BLaER1 treated with 17β-estradiol and CSF1 and Interleukin-3, amounts not matched to agents 10 nM and 100 nM (cell line): ENCODE measurements at regions not wholly inside any gene's neighbourhood (a gene's known extent, or its start where the extent isn't known, plus 50 kb on each side); places are given as distances from the start of the nearest gene placed in this dataset.

ENCODE experiments used
- H3K27ac ChIP-seq, 11 experiments: shearing (Covaris generic); formaldehyde crosslinking; 2 replicates each; pipeline ENCODE4 v1.8.1; 2022
- H3K27me3 ChIP-seq, 11 experiments: shearing (Covaris generic); formaldehyde crosslinking; 2 replicates each; pipeline ENCODE4 v1.8.1; 2022
- H3K36me3 ChIP-seq, 11 experiments: shearing (Covaris generic); formaldehyde crosslinking; 2 replicates each; pipeline ENCODE4 v1.8.1; 2022
- H3K4me1 ChIP-seq, 10 experiments: shearing (Covaris generic); formaldehyde crosslinking; 2 replicates each; pipeline ENCODE4 v1.8.1; 2022
- H3K4me2 ChIP-seq, 11 experiments: shearing (Covaris generic); formaldehyde crosslinking; 2 replicates each; pipeline ENCODE4 v1.8.1; 2022
- H3K4me3 ChIP-seq, 10 experiments: shearing (Covaris generic); formaldehyde crosslinking; 2 replicates each; pipeline ENCODE4 v1.8.1; 2022
- H3K9ac ChIP-seq, 11 experiments: shearing (Covaris generic); formaldehyde crosslinking; 2 replicates each; pipeline ENCODE4 v1.8.1; 2022
- H3K9me3 ChIP-seq, 11 experiments: shearing (Covaris generic); formaldehyde crosslinking; replicated peaks in 1 of 11; 2 replicates each; pipeline ENCODE4 v1.8.1; 2022
- H4K20me1 ChIP-seq, 11 experiments: shearing (Covaris generic); formaldehyde crosslinking; 2 replicates each; pipeline ENCODE4 v1.8.1; 2022
- Cebpa-rat ChIP-seq, 11 experiments: shearing (Covaris generic); IDR thresholded peaks; 2 replicates each; pipeline ENCODE4 v1.8.1; 2022

GRCh38 chr4:135283934-135284333 lies 1082.3 kb upstream of the PABPC4L start:
- no peak for TF ChIP-seq Cebpa-rat (IDR thresholded peaks at IDR 0.05)
- no peak overlapping the region for H3K27ac ChIP-seq
- H3K9ac ChIP-seq: no peak overlapping the region
- H3K4me1 ChIP-seq: no peaks in the 10 kb centered on the region
- no peaks in the 10 kb centered on the region for H3K36me3 ChIP-seq
- H3K4me2 ChIP-seq: no peak overlapping the region
- H4K20me1 ChIP-seq: no peaks in the 10 kb centered on the region
- H3K4me3 ChIP-seq: no peak overlapping the region
- no peaks in the 10 kb centered on the region for H3K9me3 ChIP-seq
- H3K27me3 ChIP-seq: no peaks in the 10 kb centered on the region

GRCh38 chr4:135282676-135283075 lies 1081.1 kb upstream of the PABPC4L start:
- H3K27me3 ChIP-seq: no peaks in the 10 kb centered on the region
- no peaks in the 10 kb centered on the region for H4K20me1 ChIP-seq
- no peaks in the 10 kb centered on the region for H3K4me1 ChIP-seq
- no peak for TF ChIP-seq Cebpa-rat (IDR thresholded peaks at IDR 0.05)
- H3K9me3 ChIP-seq: no peaks in the 10 kb centered on the region
- H3K4me3 ChIP-seq: no peak overlapping the region
- H3K9ac ChIP-seq: no peak overlapping the region
- no peak overlapping the region for H3K4me2 ChIP-seq
- no peak overlapping the region for H3K27ac ChIP-seq
- no peaks in the 10 kb centered on the region for H3K36me3 ChIP-seq

GRCh38 chr4:135281230-135281629 lies 1079.6 kb upstream of the PABPC4L start:
- Histone ChIP-seq H3K4me1 (no peaks in the 10 kb centered on the region), H4K20me1 (no peaks in the 10 kb centered on the region), H3K4me2 (no peak overlapping the region), H3K27me3 (no peaks in the 10 kb centered on the region), H3K9ac (no peak overlapping the region), H3K36me3 (no peaks in the 10 kb centered on the region), H3K9me3 (no peaks in the 10 kb centered on the region), H3K4me3 (no peak overlapping the region), H3K27ac (no peak overlapping the region)
- no peak for TF ChIP-seq Cebpa-rat (IDR thresholded peaks at IDR 0.05)

- Histone ChIP-seq H3K27ac (no peak overlapping the region), H3K4me2 (no peak overlapping the region)
- TF ChIP-seq Cebpa-rat (IDR thresholded peaks at IDR 0.05): no peak
Observed at GRCh38 chr4:135277980-135278315, 1076.4 kb upstream of the PABPC4L start.

GRCh38 chr4:135277068-135277979 lies 1075.7 kb upstream of the PABPC4L start:
- H3K9me3 ChIP-seq: no peaks in the 10 kb centered on the region
- H3K36me3 ChIP-seq: no peaks in the 10 kb centered on the region
- H3K27ac ChIP-seq: no peak overlapping the region
- no peak overlapping the region for H3K4me2 ChIP-seq
- TF ChIP-seq Cebpa-rat (IDR thresholded peaks at IDR 0.05): no peak
- H4K20me1 ChIP-seq: no peaks in the 10 kb centered on the region
- no peak overlapping the region for H3K4me3 ChIP-seq
- H3K27me3 ChIP-seq: no peaks in the 10 kb centered on the region
- no peak overlapping the region for H3K9ac ChIP-seq
- no peaks in the 10 kb centered on the region for H3K4me1 ChIP-seq

More at GRCh38 chr4:135277980-135278315, 1076.4 kb upstream of the PABPC4L start:
- Histone ChIP-seq H3K9ac (no peak overlapping the region), H4K20me1 (no peaks in the 10 kb centered on the region), H3K4me3 (no peak overlapping the region), H3K27me3 (no peaks in the 10 kb centered on the region), H3K9me3 (no peaks in the 10 kb centered on the region), H3K4me1 (no peaks in the 10 kb centered on the region), H3K36me3 (no peaks in the 10 kb centered on the region)

GRCh38 chr4:135274416-135274815 lies 1072.8 kb upstream of the PABPC4L start:
- Histone ChIP-seq H4K20me1 (no peaks in the 10 kb centered on the region), H3K27ac (no peak overlapping the region), H3K4me2 (no peak overlapping the region)

GRCh38 chr4:135269125-135269890 lies 1067.7 kb upstream of the PABPC4L start:
- Histone ChIP-seq H3K4me3 (no peak overlapping the region), H4K20me1 (no peaks in the 10 kb centered on the region), H3K4me2 (no peak overlapping the region), H3K4me1 (no peaks in the 10 kb centered on the region), H3K9ac (no peak overlapping the region), H3K36me3 (no peaks in the 10 kb centered on the region), H3K27ac (no peak overlapping the region), H3K9me3 (no peaks in the 10 kb centered on the region), H3K27me3 (no peaks in the 10 kb centered on the region)
- no peak for TF ChIP-seq Cebpa-rat (IDR thresholded peaks at IDR 0.05)

More at GRCh38 chr4:135274416-135274815, 1072.8 kb upstream of the PABPC4L start:
- H3K9ac ChIP-seq: no peak overlapping the region
- H3K9me3 ChIP-seq: no peaks in the 10 kb centered on the region
- H3K4me1 ChIP-seq: no peaks in the 10 kb centered on the region
- TF ChIP-seq Cebpa-rat (IDR thresholded peaks at IDR 0.05): no peak
- no peaks in the 10 kb centered on the region for H3K36me3 ChIP-seq
- H3K27me3 ChIP-seq: no peaks in the 10 kb centered on the region
- no peak overlapping the region for H3K4me3 ChIP-seq

GRCh38 chr4:135268369-135268768 lies 1066.8 kb upstream of the PABPC4L start:
- no peak overlapping the region for H3K4me3 ChIP-seq
- no peak for TF ChIP-seq Cebpa-rat (IDR thresholded peaks at IDR 0.05)
- no peak overlapping the region for H3K9ac ChIP-seq
- no peak overlapping the region for H3K4me2 ChIP-seq
- no peak overlapping the region for H3K27ac ChIP-seq
- H3K36me3 ChIP-seq: no peaks in the 10 kb centered on the region
- no peaks in the 10 kb centered on the region for H3K4me1 ChIP-seq
- no peaks in the 10 kb centered on the region for H4K20me1 ChIP-seq
- H3K9me3 ChIP-seq: no peaks in the 10 kb centered on the region
- H3K27me3 ChIP-seq: no peaks in the 10 kb centered on the region

- Histone ChIP-seq H3K27ac (no peak overlapping the region), H3K4me1 (no peaks in the 10 kb centered on the region), H4K20me1 (no peaks in the 10 kb centered on the region), H3K4me2 (no peak overlapping the region), H3K9me3 (no peaks in the 10 kb centered on the region), H3K27me3 (no peaks in the 10 kb centered on the region), H3K4me3 (no peak overlapping the region), H3K36me3 (no peaks in the 10 kb centered on the region), H3K9ac (no peak overlapping the region)
- TF ChIP-seq Cebpa-rat (IDR thresholded peaks at IDR 0.05): no peak
Observed at GRCh38 chr4:135267148-135267865, 1065.7 kb upstream of the PABPC4L start.
